Suprapubic skin (tissue), 4 donors: ENCODE measurements at regions not wholly inside any gene's neighbourhood (a gene's known extent, or its start where the extent isn't known, plus 50 kb on each side); places are given as distances from the start of the nearest gene placed in this dataset.

ENCODE experiments used
- DNase-seq, 2 donors: peaks; one replicate each; pipeline ENCODE4 v3.0.0-alpha.2; 2019; ENCODE audit warnings: low spot score in 2 of 2
- H3K27ac ChIP-seq: fragments of 200-600 bp; sonication (generic); one replicate; pipeline ENCODE4 v1.5.1; 2019
- H3K27me3 ChIP-seq: fragments of 200-600 bp; sonication (generic); one replicate; pipeline ENCODE4 v1.5.1; 2019
- H3K36me3 ChIP-seq: fragments of 200-600 bp; sonication (generic); one replicate; pipeline ENCODE4 v1.5.1; 2019
- H3K4me1 ChIP-seq: fragments of 200-600 bp; sonication (generic); one replicate; pipeline ENCODE4 v1.5.1; 2019
- H3K4me3 ChIP-seq: fragments of 200-600 bp; sonication (generic); one replicate; pipeline ENCODE4 v1.5.1; 2019; ENCODE audit warnings: mild to moderate bottlenecking
- H3K9me3 ChIP-seq: fragments of 200-600 bp; sonication (generic); one replicate; pipeline ENCODE4 v1.5.1; 2019
- EP300 ChIP-seq: sonication (generic); formaldehyde crosslinking; IDR thresholded peaks from one replicate; pipeline ENCODE4 v1.6.1; 2017; ENCODE audit warnings: antibody characterized with exemption
- POLR2A ChIP-seq, 2 donors: fragments of 450-650 bp; IDR thresholded peaks; one replicate each; pipeline ENCODE4 v1.6.1; 2017; ENCODE audit warnings: antibody characterized with exemption in 2 of 2, mild to moderate bottlenecking in 2 of 2, moderate library complexity in 2 of 2
- POLR2AphosphoS5 ChIP-seq, 3 donors: sonication (generic); formaldehyde crosslinking; IDR thresholded peaks; one replicate each; pipeline ENCODE4 v1.6.1; 2017; ENCODE audit warnings: antibody characterized with exemption in 3 of 3
- WGBS: methylation state at CpG from one replicate; pipeline ENCODE4 v1.1.5; 2018; 5-methylcytosine and 5-hydroxymethylcytosine counted together
- TF ChIP-seq, protein P1 (sequence below), 2 donors: fragments of 200-600 bp in 1 of 2; fragments of 450-650 bp in 1 of 2; sonication (generic) in 1 of 2; IDR thresholded peaks; one replicate each; pipeline ENCODE4 v1.5.1; 2016 to 2019; ENCODE audit warnings: antibody characterized with exemption in 2 of 2, mild to moderate bottlenecking in 1 of 2, moderate library complexity in 1 of 2

DNA sequence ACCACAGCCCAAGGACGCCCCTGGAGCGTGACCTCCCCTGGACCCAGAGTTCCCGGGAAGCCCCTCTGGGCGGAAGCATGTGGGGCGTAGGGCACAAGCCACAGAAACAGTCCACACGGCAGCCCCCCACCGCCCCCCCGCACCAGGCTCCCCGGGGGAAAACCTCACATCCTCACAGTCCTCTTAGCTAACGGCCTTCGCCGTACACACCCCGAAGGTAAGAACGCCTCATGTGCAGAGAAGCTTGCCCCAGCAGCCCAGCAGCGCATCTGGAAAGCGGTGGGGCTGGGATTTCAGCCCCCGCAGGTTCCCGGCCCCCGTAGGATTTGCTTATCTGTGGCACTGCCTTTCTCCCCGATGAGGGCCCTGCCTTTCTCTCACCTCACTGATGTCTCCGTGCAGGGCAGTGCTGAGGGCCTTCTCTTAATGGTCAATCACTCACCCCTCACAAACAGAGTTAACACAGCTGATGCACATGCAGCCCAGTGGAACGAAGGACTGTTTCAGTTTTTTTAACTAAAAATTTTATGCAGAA lies 309.2 kb downstream of the BRD1 start:
- Histone ChIP-seq H3K4me1 (peaks cover 3% of the 10 kb centered on the region), H3K27ac (no peak overlapping the region), H3K36me3 (no peaks in the 10 kb centered on the region), H3K4me3 (no peak overlapping the region), H3K9me3 (no peaks in the 10 kb centered on the region), H3K27me3 (peaks cover 56% of the 10 kb centered on the region)
- no peak for TF ChIP-seq EP300
- no peak for TF ChIP-seq POLR2AphosphoS5 (IDR thresholded peaks at IDR 0.05)
- no peak for TF ChIP-seq POLR2A (IDR thresholded peaks at IDR 0.05)
- TF ChIP-seq, protein P1, sequence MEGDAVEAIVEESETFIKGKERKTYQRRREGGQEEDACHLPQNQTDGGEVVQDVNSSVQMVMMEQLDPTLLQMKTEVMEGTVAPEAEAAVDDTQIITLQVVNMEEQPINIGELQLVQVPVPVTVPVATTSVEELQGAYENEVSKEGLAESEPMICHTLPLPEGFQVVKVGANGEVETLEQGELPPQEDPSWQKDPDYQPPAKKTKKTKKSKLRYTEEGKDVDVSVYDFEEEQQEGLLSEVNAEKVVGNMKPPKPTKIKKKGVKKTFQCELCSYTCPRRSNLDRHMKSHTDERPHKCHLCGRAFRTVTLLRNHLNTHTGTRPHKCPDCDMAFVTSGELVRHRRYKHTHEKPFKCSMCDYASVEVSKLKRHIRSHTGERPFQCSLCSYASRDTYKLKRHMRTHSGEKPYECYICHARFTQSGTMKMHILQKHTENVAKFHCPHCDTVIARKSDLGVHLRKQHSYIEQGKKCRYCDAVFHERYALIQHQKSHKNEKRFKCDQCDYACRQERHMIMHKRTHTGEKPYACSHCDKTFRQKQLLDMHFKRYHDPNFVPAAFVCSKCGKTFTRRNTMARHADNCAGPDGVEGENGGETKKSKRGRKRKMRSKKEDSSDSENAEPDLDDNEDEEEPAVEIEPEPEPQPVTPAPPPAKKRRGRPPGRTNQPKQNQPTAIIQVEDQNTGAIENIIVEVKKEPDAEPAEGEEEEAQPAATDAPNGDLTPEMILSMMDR (IDR thresholded peaks at IDR 0.05): no peak
- 57% methylated on average over 14 of the region's 22 CpGs for WGBS
- no peak for DNase-seq

DNA sequence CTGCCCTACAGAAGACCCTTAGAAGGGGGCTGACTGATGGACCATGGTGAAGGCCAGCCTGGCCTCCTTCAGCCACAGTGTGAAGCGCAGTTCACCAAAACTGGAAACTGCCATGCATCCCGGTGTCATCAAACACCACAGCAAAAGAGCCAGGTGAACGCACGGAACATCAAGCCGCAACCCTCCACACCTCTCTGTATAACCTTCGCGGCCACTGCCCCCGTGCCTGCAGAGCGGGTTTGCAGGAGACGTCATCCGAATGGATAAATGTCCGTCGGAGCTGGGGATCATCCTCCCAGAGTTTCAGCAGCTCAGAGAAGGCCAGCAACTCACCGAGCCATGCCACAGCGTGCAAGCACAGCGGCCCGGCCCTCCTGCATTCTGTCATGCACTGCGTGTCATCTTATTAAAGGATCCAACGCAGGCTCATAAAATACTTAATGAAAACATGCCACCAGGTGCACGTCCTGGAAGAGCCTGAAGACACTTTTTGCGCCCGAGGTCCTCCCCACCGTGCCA lies 309.9 kb downstream of the BRD1 start:
- peaks cover 56% of the 10 kb centered on the region for H3K27me3 ChIP-seq
- H3K4me1 ChIP-seq: peaks cover 3% of the 10 kb centered on the region
- H3K36me3 ChIP-seq: no peaks in the 10 kb centered on the region
- no peaks in the 10 kb centered on the region for H3K9me3 ChIP-seq
- H3K4me3 ChIP-seq: no peak overlapping the region
- H3K27ac ChIP-seq: no peak overlapping the region
- TF ChIP-seq POLR2AphosphoS5 (IDR thresholded peaks at IDR 0.05) (no peak), EP300 (no peak), POLR2A (IDR thresholded peaks at IDR 0.05) (no peak)
- TF ChIP-seq, protein P1 (IDR thresholded peaks at IDR 0.05): no peak
- WGBS: 75% methylated on average over 22 of the region's 23 CpGs
- no peak for DNase-seq

GRCh38 chr22:49517211-49517610 lies 310.5 kb downstream of the BRD1 start:
- Histone ChIP-seq H3K4me3 (no peak overlapping the region), H3K4me1 (peaks cover 3% of the 10 kb centered on the region), H3K36me3 (no peaks in the 10 kb centered on the region), H3K27ac (no peak overlapping the region), H3K9me3 (no peaks in the 10 kb centered on the region), H3K27me3 (peaks cover 51% of the 10 kb centered on the region)
- TF ChIP-seq, protein P1 (IDR thresholded peaks at IDR 0.05): no peak
- TF ChIP-seq POLR2A (IDR thresholded peaks at IDR 0.05) (no peak), POLR2AphosphoS5 (IDR thresholded peaks at IDR 0.05) (no peak), EP300 (no peak)
- no peak for DNase-seq
- WGBS: 93% methylated on average over 14 of the region's 16 CpGs

DNA sequence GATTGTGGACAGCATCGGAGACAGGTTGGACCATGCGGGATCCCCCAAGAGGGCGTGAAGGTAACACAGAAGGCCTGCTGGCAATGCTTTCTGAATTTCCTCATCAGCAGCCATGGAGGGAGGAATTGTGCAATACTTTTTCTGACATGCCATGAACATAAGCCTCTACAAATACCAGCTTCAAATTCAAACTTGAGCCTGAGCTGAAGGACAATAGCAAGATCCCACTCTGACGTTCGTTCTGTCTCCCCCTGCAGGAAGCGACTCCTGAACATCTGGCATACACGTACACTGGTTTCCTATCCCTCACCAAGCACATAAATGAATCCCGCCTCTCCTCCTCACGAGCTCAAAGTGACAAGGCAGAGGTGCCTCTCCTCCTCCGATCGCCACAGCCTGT lies 312.2 kb downstream of the BRD1 start:
- DNase-seq: no peak
- peaks cover 3% of the 10 kb centered on the region for H3K4me1 ChIP-seq
- H3K36me3 ChIP-seq: no peaks in the 10 kb centered on the region
- WGBS: 75% methylated on average over 11 of the region's 11 CpGs
- no peak for TF ChIP-seq EP300
- TF ChIP-seq POLR2A (IDR thresholded peaks at IDR 0.05): no peak
- TF ChIP-seq, protein P1 (IDR thresholded peaks at IDR 0.05): no peak
- no peak for TF ChIP-seq POLR2AphosphoS5 (IDR thresholded peaks at IDR 0.05)
- H3K9me3 ChIP-seq: peaks cover under 1% of the 10 kb centered on the region
- H3K4me3 ChIP-seq: no peak overlapping the region
- H3K27me3 ChIP-seq: peaks cover 51% of the 10 kb centered on the region
- no peak overlapping the region for H3K27ac ChIP-seq

DNA sequence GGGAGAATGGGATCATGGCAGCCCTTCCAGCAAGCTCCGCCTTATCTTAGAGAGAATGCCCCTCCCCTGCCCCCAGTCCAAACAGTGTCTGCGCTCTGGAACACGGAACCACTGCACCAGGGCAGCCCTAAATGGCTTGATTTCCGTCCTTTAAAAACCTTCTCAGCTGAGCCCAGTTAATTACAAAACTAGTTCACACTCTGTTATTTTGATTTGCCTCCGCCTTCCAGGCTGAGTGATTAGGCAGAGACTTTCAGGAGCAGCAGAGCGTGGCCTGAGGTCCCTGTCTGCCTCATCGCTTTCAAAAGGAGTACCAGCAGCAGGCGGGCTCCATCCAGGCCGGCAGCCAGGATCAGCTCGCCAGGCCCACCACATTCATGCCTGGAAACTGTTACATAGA lies 313.0 kb downstream of the BRD1 start:
- Histone ChIP-seq H3K9me3 (peaks cover 4% of the 10 kb centered on the region), H3K4me1 (peaks cover 3% of the 10 kb centered on the region), H3K36me3 (no peaks in the 10 kb centered on the region), H3K27me3 (peaks cover 51% of the 10 kb centered on the region), H3K27ac (no peak overlapping the region), H3K4me3 (no peak overlapping the region)
- TF ChIP-seq POLR2A (IDR thresholded peaks at IDR 0.05) (no peak), EP300 (no peak), POLR2AphosphoS5 (IDR thresholded peaks at IDR 0.05) (no peak)
- TF ChIP-seq, protein P1 (IDR thresholded peaks at IDR 0.05): no peak
- DNase-seq: peak in 1 of 2 donors; percentile 17
- WGBS: 76% methylated on average over 9 of the region's 10 CpGs
